Panc1 (cell line): ENCODE measurements at regions not wholly inside any gene's neighbourhood (a gene's known extent, or its start where the extent isn't known, plus 50 kb on each side); places are given as distances from the start of the nearest gene placed in this dataset.

Experiments used
- POLR2AphosphoS5 ChIP-seq: IDR thresholded peaks from 2 replicates; pipeline ENCODE4 v1.6.1; 2012; ENCODE audit warnings: mild to moderate bottlenecking, low read depth, low read length, moderate library complexity
- SIN3A ChIP-seq: IDR thresholded peaks from 2 replicates; pipeline ENCODE4 v1.6.1; 2012; ENCODE audit warnings: low read depth, mild to moderate bottlenecking, low read length, moderate library complexity, borderline replicate concordance; ENCODE audit not compliant: insufficient read depth
- TCF7L2 ChIP-seq: IDR thresholded peaks from 2 replicates; pipeline ENCODE4 v1.6.1; 2011; ENCODE audit warnings: mild to moderate bottlenecking, low read depth, low read length, inconsistent platforms
- TF ChIP-seq, protein P1 (sequence below): fragments of 450-650 bp; IDR thresholded peaks from 2 replicates; pipeline ENCODE4 v1.5.1; 2017; ENCODE audit warnings: mild to moderate bottlenecking
- TF ChIP-seq, protein P2 (sequence below), 2 experiments: IDR thresholded peaks; 2 replicates each; pipeline ENCODE4 v1.6.1; 2011 to 2012; ENCODE audit warnings: low read depth in 2 of 2, control low read depth in 1 of 2, low read length in 1 of 2, mild to moderate bottlenecking in 1 of 2, moderate library complexity in 1 of 2; ENCODE audit not compliant: insufficient read depth in 1 of 2

DNA sequence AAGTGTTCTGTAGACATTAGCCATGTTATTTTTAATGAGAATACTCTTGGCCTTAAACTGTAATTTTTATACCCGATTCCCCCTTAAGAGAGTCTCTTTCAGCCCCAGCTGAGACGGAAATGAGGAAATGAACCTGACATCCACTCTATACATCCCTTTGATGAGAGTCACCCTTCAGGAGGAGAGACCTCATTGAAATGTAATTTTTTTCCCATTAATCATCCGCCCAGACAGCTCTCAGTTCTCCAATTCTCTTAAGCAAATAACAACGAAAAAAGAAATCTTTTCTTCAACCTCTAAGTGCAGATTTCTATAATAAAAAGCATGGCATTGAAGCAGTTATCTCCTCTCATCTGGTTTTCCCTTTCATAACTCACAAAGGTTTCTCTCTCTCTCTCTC, 243.8 kb upstream of the PMEPA1 start:
- TF ChIP-seq, protein P1, sequence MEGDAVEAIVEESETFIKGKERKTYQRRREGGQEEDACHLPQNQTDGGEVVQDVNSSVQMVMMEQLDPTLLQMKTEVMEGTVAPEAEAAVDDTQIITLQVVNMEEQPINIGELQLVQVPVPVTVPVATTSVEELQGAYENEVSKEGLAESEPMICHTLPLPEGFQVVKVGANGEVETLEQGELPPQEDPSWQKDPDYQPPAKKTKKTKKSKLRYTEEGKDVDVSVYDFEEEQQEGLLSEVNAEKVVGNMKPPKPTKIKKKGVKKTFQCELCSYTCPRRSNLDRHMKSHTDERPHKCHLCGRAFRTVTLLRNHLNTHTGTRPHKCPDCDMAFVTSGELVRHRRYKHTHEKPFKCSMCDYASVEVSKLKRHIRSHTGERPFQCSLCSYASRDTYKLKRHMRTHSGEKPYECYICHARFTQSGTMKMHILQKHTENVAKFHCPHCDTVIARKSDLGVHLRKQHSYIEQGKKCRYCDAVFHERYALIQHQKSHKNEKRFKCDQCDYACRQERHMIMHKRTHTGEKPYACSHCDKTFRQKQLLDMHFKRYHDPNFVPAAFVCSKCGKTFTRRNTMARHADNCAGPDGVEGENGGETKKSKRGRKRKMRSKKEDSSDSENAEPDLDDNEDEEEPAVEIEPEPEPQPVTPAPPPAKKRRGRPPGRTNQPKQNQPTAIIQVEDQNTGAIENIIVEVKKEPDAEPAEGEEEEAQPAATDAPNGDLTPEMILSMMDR = no peak
- TF ChIP-seq, protein P2, sequence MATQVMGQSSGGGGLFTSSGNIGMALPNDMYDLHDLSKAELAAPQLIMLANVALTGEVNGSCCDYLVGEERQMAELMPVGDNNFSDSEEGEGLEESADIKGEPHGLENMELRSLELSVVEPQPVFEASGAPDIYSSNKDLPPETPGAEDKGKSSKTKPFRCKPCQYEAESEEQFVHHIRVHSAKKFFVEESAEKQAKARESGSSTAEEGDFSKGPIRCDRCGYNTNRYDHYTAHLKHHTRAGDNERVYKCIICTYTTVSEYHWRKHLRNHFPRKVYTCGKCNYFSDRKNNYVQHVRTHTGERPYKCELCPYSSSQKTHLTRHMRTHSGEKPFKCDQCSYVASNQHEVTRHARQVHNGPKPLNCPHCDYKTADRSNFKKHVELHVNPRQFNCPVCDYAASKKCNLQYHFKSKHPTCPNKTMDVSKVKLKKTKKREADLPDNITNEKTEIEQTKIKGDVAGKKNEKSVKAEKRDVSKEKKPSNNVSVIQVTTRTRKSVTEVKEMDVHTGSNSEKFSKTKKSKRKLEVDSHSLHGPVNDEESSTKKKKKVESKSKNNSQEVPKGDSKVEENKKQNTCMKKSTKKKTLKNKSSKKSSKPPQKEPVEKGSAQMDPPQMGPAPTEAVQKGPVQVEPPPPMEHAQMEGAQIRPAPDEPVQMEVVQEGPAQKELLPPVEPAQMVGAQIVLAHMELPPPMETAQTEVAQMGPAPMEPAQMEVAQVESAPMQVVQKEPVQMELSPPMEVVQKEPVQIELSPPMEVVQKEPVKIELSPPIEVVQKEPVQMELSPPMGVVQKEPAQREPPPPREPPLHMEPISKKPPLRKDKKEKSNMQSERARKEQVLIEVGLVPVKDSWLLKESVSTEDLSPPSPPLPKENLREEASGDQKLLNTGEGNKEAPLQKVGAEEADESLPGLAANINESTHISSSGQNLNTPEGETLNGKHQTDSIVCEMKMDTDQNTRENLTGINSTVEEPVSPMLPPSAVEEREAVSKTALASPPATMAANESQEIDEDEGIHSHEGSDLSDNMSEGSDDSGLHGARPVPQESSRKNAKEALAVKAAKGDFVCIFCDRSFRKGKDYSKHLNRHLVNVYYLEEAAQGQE (IDR thresholded peaks at IDR 0.05; ENCODE audit: insufficient read depth in 1 of 2, low read depth in 2 of 2, low read length in 1 of 2) = no peak
- TF ChIP-seq SIN3A (no peak), POLR2AphosphoS5 (no peak), TCF7L2 (no peak)
